HCT116 (cell line): ENCODE measurements at regions not wholly inside any gene's neighbourhood (a gene's known extent, or its start where the extent isn't known, plus 50 kb on each side); places are given as distances from the start of the nearest gene placed in this dataset.

Experiments
- ATAC-seq: fragments of 200-7000 bp; cut with Tn5 transposase; 2 replicates; pipeline ENCODE4 v1.9.1; 2020; ENCODE audit warnings: mild to moderate bottlenecking, moderate library complexity
- BruUV-seq: library from RNA; stranded (reverse); fragments of 400-500 nt; replicated peaks from 2 replicates; lab custom pipeline; 2021; lab: Mats Ljungman, UMichigan
- CTCF ChIA-PET: fragments of 300-600 bp; sonication (Branson Sonifier 250); formaldehyde crosslinking; loops from one replicate; lab custom pipeline; 2021; ENCODE audit warnings: antibody characterized with exemption; lab: Charles Lee
- POLR2A ChIA-PET: fragments of 300-600, 350-600 bp; sonication (Branson Sonifier 250); formaldehyde crosslinking; loops from one replicate; lab custom pipeline; 2021; ENCODE audit warnings: antibody characterized with exemption; lab: Charles Lee
- RAD21 ChIA-PET, 2 experiments: fragments of 300-600 bp; sonication (Branson Sonifier 250); formaldehyde crosslinking; loops; one replicate each; lab custom pipeline; 2023; ENCODE audit warnings: low total read pairs in 2 of 2; ENCODE audit not compliant: uncharacterized antibody in 2 of 2, unreplicated experiment in 2 of 2, low non-redundant PET in 1 of 2; lab: Charles Lee
- DNase-seq: peaks from one replicate; pipeline ENCODE4 v3.0.0-alpha.2; 2010; ENCODE audit warnings: low read depth, low spot score
- H2AFZ ChIP-seq: fragments of 200-600 bp; shearing (Covaris generic), sonication (generic); 2 replicates; pipeline ENCODE4 v1.6.1; 2017; ENCODE audit warnings: low read depth, mixed run types, mixed read lengths, antibody characterized with exemption, low read length; ENCODE audit not compliant: poor library complexity, severe bottlenecking
- H3K27ac ChIP-seq: 2 replicates; pipeline ENCODE4 v1.5.1; 2012; ENCODE audit warnings: low read depth, low read length
- H3K27me3 ChIP-seq: fragments of 200-600 bp; sonication (generic); 2 replicates; pipeline ENCODE4 v1.6.1; 2016; ENCODE audit warnings: mixed run types, low read length, mixed read lengths; ENCODE audit not compliant: insufficient read depth
- H3K36me3 ChIP-seq, 2 experiments: fragments of 200-500 bp in 1 of 2; fragments of 200-600 bp in 1 of 2; sonication (Bioruptor generic) in 1 of 2; sonication (generic) in 1 of 2; 2 replicates each; pipeline versions ENCODE4 v1.5.1 to v1.6.1; 2014 to 2016; ENCODE audit warnings: low read length in 2 of 2, inconsistent platforms in 1 of 2, mixed read lengths in 1 of 2, mixed run types in 1 of 2; ENCODE audit not compliant: insufficient read depth in 2 of 2, control insufficient read depth in 1 of 2
- H3K4me1 ChIP-seq, 2 experiments: fragments of 200-600 bp in 1 of 2; sonication (generic) in 1 of 2; 2 replicates each; pipeline versions ENCODE4 v1.5.1 to v1.6.1; 2012 to 2017; ENCODE audit warnings: low read length in 2 of 2, inconsistent platforms in 1 of 2, mild to moderate bottlenecking in 1 of 2, mixed read lengths in 1 of 2, mixed run types in 1 of 2, moderate library complexity in 1 of 2; ENCODE audit not compliant: insufficient read depth in 2 of 2, control insufficient read depth in 1 of 2
- H3K4me2 ChIP-seq: fragments of 200-600 bp; sonication (generic); 2 replicates; pipeline ENCODE4 v1.6.1; 2017; ENCODE audit warnings: mixed run types, low read length, mixed read lengths
- H3K4me3 ChIP-seq, 2 experiments: fragments of 200-600 bp in 1 of 2; sonication (generic) in 1 of 2; replicated peaks in 1 of 2; 2 replicates each; pipeline ENCODE4 v1.5.1; 2011 to 2016; ENCODE audit warnings: low read length in 2 of 2, control low read depth in 1 of 2, low read depth in 1 of 2, mild to moderate bottlenecking in 1 of 2, mixed read lengths in 1 of 2, mixed run types in 1 of 2
- H3K79me2 ChIP-seq: fragments of 200-600 bp; sonication (generic); 2 replicates; pipeline ENCODE4 v1.6.1; 2017; ENCODE audit warnings: mild to moderate bottlenecking, mixed run types, low read length, moderate library complexity, mixed read lengths; ENCODE audit not compliant: insufficient read depth
- H3K9ac ChIP-seq: fragments of 200-600 bp; sonication (generic); 2 replicates; pipeline ENCODE4 v1.6.1; 2016; ENCODE audit warnings: low read length, mixed read lengths
- H3K9me2 ChIP-seq: fragments of 200-600 bp; sonication (generic), shearing (Covaris generic); 2 replicates; pipeline ENCODE4 v1.6.1; 2017; ENCODE audit warnings: mixed run types, mild to moderate bottlenecking, moderate library complexity; ENCODE audit not compliant: insufficient read depth
- H3K9me3 ChIP-seq, 2 experiments: fragments of 200-500 bp in 1 of 2; fragments of 200-600 bp in 1 of 2; sonication (Bioruptor generic) in 1 of 2; sonication (generic) in 1 of 2; 2 replicates each; pipeline ENCODE4 v1.6.1; 2014 to 2017; ENCODE audit warnings: low read length in 2 of 2, mixed read lengths in 2 of 2, inconsistent platforms in 1 of 2, low read depth in 1 of 2, mild to moderate bottlenecking in 1 of 2, mixed run types in 1 of 2, moderate library complexity in 1 of 2; ENCODE audit not compliant: control insufficient read depth in 1 of 2, insufficient read depth in 1 of 2
- H4K20me1 ChIP-seq: fragments of 200-600 bp; sonication (generic), shearing (Covaris generic); 2 replicates; pipeline ENCODE4 v1.6.1; 2017; ENCODE audit warnings: mixed run types, mild to moderate bottlenecking, moderate library complexity; ENCODE audit not compliant: insufficient read depth
- ATF3 ChIP-seq: IDR thresholded peaks from 2 replicates; pipeline ENCODE4 v1.6.1; 2012
- CBX3 ChIP-seq: IDR thresholded peaks from 2 replicates; pipeline ENCODE4 v1.6.1; 2012; ENCODE audit warnings: low read depth
- CEBPB ChIP-seq: IDR thresholded peaks from 2 replicates; pipeline ENCODE4 v1.6.1; 2012; ENCODE audit warnings: low read depth
- EGR1 ChIP-seq: IDR thresholded peaks from 2 replicates; pipeline ENCODE4 v1.6.1; 2012; ENCODE audit warnings: low read depth
- ELF1 ChIP-seq: IDR thresholded peaks from 2 replicates; pipeline ENCODE4 v1.6.1; 2012; ENCODE audit warnings: low read depth, borderline replicate concordance
- EZH2 ChIP-seq: fragments of 200-600 bp; sonication (generic); IDR thresholded peaks from 2 replicates; pipeline ENCODE4 v1.6.1; 2017; ENCODE audit warnings: antibody characterized with exemption, mixed run types
- EZH2phosphoT487 ChIP-seq: fragments of 200-600 bp; IDR thresholded peaks from 2 replicates; pipeline ENCODE4 v1.6.1; 2018; ENCODE audit warnings: antibody characterized with exemption, borderline replicate concordance
- JUND ChIP-seq: IDR thresholded peaks from 2 replicates; pipeline ENCODE4 v1.6.1; 2012
- MAX ChIP-seq: IDR thresholded peaks from 2 replicates; pipeline ENCODE4 v1.6.1; 2012
- POLR2A ChIP-seq: IDR thresholded peaks from 2 replicates; pipeline ENCODE4 v1.7.0; 2011; ENCODE audit warnings: borderline replicate concordance; ENCODE audit not compliant: insufficient read depth, insufficient read length; ENCODE audit errors: extremely low read depth
- POLR2AphosphoS5 ChIP-seq: IDR thresholded peaks from 2 replicates; pipeline ENCODE4 v1.6.1; 2011; ENCODE audit warnings: mild to moderate bottlenecking, low read depth, low read length, moderate library complexity
- RAD21 ChIP-seq: IDR thresholded peaks from 2 replicates; pipeline ENCODE4 v1.6.1; 2012; ENCODE audit warnings: low read depth, mild to moderate bottlenecking
- REST ChIP-seq: IDR thresholded peaks from 2 replicates; pipeline ENCODE4 v1.6.1; 2012; ENCODE audit warnings: low read depth
- SIN3A ChIP-seq: IDR thresholded peaks from 2 replicates; pipeline ENCODE4 v1.6.1; 2012; ENCODE audit warnings: low read depth
- SP1 ChIP-seq: IDR thresholded peaks from 2 replicates; pipeline ENCODE4 v1.6.1; 2012; ENCODE audit warnings: low read depth
- SRF ChIP-seq: IDR thresholded peaks from 2 replicates; pipeline ENCODE4 v1.6.1; 2012; ENCODE audit warnings: low read depth
- TCF7L2 ChIP-seq: IDR thresholded peaks from 2 replicates; pipeline ENCODE4 v1.7.0; 2011; ENCODE audit warnings: borderline replicate concordance, inconsistent platforms; ENCODE audit not compliant: insufficient read depth, insufficient read length; ENCODE audit errors: extremely low read depth
- YY1 ChIP-seq: IDR thresholded peaks from 2 replicates; pipeline ENCODE4 v1.6.1; 2011; ENCODE audit warnings: low read length, low read depth, moderate library complexity, mild to moderate bottlenecking; ENCODE audit not compliant: insufficient replicate concordance; ENCODE audit errors: extremely low read depth
- ZFX ChIP-seq: fragments of 450-650 bp; IDR thresholded peaks from 2 replicates; pipeline ENCODE4 v1.6.1; 2017
- ZNF274 ChIP-seq: fragments of 200-500 bp; sonication (Bioruptor generic); IDR thresholded peaks from 2 replicates; pipeline ENCODE4 v1.6.1; 2014; ENCODE audit warnings: mild to moderate bottlenecking, low read depth, low read length, inconsistent platforms
- intact Hi-C: fragments of 100-400 bp; cut with micrococcal nuclease; formaldehyde crosslinking; loops from 2 replicates; pipeline ENCODE4 v1.10.0; 2022

- no peak overlapping the region for H2AFZ ChIP-seq
- no peak overlapping the region for H3K27ac ChIP-seq
- H3K79me2 ChIP-seq = no peaks in the 10 kb centered on the region
- H3K9me2 ChIP-seq = no peaks in the 10 kb centered on the region
- H3K9ac ChIP-seq = no peak overlapping the region
- BruUV-seq = no TSS peak
- no peak for TF ChIP-seq CBX3
- TF ChIP-seq ATF3 = no peak
- no peak for TF ChIP-seq SIN3A
- no peak for TF ChIP-seq POLR2A
- no peak for TF ChIP-seq MAX
- no peak for TF ChIP-seq ELF1
- no peak for TF ChIP-seq JUND
- TF ChIP-seq ZNF274 = no peak
- no peak for TF ChIP-seq EGR1
- TF ChIP-seq TCF7L2 = no peak
- no peak for TF ChIP-seq SP1
- no peak for TF ChIP-seq RAD21
- TF ChIP-seq YY1 = no peak
- no peak for TF ChIP-seq REST
- no peak for TF ChIP-seq EZH2phosphoT487
- no peak for TF ChIP-seq POLR2AphosphoS5
- TF ChIP-seq CEBPB = no peak
- no peak for TF ChIP-seq ZFX
- no peak for TF ChIP-seq SRF
- TF ChIP-seq EZH2 = no peak
- no peak overlapping the region for H3K4me3 ChIP-seq
- intact Hi-C loops = no loop called here
- H4K20me1 ChIP-seq = no peaks in the 10 kb centered on the region
- DNase-seq (no peak), ATAC-seq (no peak)
- ChIA-PET POLR2A (no interaction called here), RAD21 (no interaction called here), CTCF (no interaction called here)
- H3K4me2 ChIP-seq = no peak overlapping the region
- no peaks in the 10 kb centered on the region for H3K9me3 ChIP-seq
- no peaks in the 10 kb centered on the region for H3K4me1 ChIP-seq
- H3K27me3 ChIP-seq = no peaks in the 10 kb centered on the region
- H3K36me3 ChIP-seq = no peaks in the 10 kb centered on the region
These were observed 104.7 kb downstream of the ISL1 start for GRCh38 chr5:51487952-51488351.
